CD4-positive, CD25-positive, alpha-beta regulatory T cell (primary cell): ENCODE measurements at regions not wholly inside any gene's neighbourhood (a gene's known extent, or its start where the extent isn't known, plus 50 kb on each side); places are given as distances from the start of the nearest gene placed in this dataset.

Experiments used
- ATAC-seq, 2 donors: fragments of 150-1000 bp; cut with Tn5 transposase; one replicate each; pipeline ENCODE4 v1.10.0; 2021; ENCODE audit warnings: low read depth in 2 of 2, moderate number of reproducible peaks in 2 of 2, moderate library complexity in 1 of 2
- DNase-seq, 3 donors: peaks; one replicate each; pipeline versions ENCODE4 v3.0.0 to v3.0.0-alpha.2; 2012 to 2022; ENCODE audit warnings: mixed read lengths in 1 of 3
- H3K27ac ChIP-seq: one replicate; pipeline ENCODE4 v1.7.0; 2013; ENCODE audit warnings: mild to moderate bottlenecking, low read length; ENCODE audit not compliant: insufficient read depth, poor library complexity, severe bottlenecking
- H3K27me3 ChIP-seq: one replicate; pipeline ENCODE4 v1.7.0; 2013; ENCODE audit warnings: low read length; ENCODE audit not compliant: control insufficient read depth, insufficient read depth
- H3K36me3 ChIP-seq: one replicate; pipeline ENCODE4 v1.7.0; 2013; ENCODE audit warnings: mild to moderate bottlenecking, low read length, moderate library complexity; ENCODE audit not compliant: control insufficient read depth, insufficient read depth
- H3K4me1 ChIP-seq: 2 replicates; pipeline ENCODE4 v1.7.0; 2013; ENCODE audit warnings: mild to moderate bottlenecking, low read length; ENCODE audit not compliant: insufficient read depth, control insufficient read depth, poor library complexity, severe bottlenecking
- H3K4me3 ChIP-seq: one replicate; pipeline ENCODE4 v1.7.0; 2013; ENCODE audit warnings: low read depth, mild to moderate bottlenecking, low read length, moderate library complexity
- H3K9me3 ChIP-seq, 2 experiments: 1 replicate in 1 of 2; 2 replicates in 1 of 2; pipeline ENCODE4 v1.7.0; 2013; ENCODE audit warnings: low read length in 2 of 2, mild to moderate bottlenecking in 1 of 2, moderate library complexity in 1 of 2; ENCODE audit not compliant: control insufficient read depth in 2 of 2
- H3K27ac Mint-ChIP-seq, 3 donors: one replicate each; pipeline ENCODE4 v1.8.0; 2020 to 2022; ENCODE audit warnings: mild to moderate bottlenecking in 3 of 3, mixed read lengths in 3 of 3, moderate library complexity in 2 of 3
- H3K27me3 Mint-ChIP-seq: one replicate; pipeline ENCODE4 v1.8.0; 2022; ENCODE audit warnings: mild to moderate bottlenecking, mixed read lengths
- H3K36me3 Mint-ChIP-seq: one replicate; pipeline ENCODE4 v1.8.0; 2020; ENCODE audit warnings: mixed read lengths
- H3K4me1 Mint-ChIP-seq, 4 donors: one replicate each; pipeline ENCODE4 v1.8.0; 2020 to 2022; ENCODE audit warnings: mixed read lengths in 4 of 4, mild to moderate bottlenecking in 1 of 4
- H3K4me3 Mint-ChIP-seq, 4 donors: one replicate each; pipeline ENCODE4 v1.8.0; 2020 to 2022; ENCODE audit warnings: mild to moderate bottlenecking in 4 of 4, mixed read lengths in 4 of 4, moderate library complexity in 3 of 4
- H3K9me3 Mint-ChIP-seq, 7 donors: one replicate each; pipeline ENCODE4 v1.8.0; 2020 to 2022; ENCODE audit warnings: mixed read lengths in 7 of 7, mild to moderate bottlenecking in 3 of 7, moderate library complexity in 2 of 7

DNA sequence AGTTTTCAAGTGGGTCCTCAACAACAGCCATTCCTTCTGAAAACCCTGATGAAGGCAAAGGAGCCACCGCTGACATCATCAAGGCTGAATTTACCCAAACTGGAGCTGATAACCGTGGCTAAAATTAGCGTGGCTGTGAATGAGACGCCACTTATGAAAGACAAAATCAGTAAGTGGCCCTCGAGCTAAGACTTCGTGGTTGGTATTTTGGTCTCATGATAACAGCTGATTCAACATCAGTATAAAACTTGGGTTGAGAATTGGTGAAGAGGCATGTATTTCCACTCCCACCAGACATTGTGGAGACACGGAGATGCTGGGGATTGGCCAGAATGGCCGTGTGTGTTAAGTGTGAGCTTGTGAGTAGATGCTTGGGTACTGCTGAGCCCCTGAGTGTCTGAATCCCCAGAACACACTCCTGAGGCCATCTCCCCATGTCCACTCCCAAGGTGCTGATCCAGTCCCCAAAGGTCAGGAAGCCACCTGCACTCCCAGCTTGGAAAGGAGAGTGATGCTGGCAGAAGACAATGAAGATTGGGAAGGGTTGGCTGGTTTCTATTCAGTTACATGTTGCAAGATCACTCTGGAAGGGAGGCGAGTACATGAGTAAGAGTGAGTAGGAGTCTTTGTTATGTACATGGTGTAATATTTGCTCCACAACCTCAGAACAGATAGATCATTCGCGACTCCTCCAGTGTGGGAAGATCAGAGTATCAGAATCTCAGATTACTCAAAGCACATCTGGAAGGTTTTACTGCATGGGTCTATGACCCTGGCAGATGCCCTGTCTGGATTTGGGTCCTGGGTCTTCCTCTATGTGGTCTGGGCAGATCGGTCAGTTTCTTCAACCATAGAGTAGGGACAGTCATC is 207.7 kb downstream of the HS3ST3A1 start:
- Mint-ChIP-seq H3K4me3 (no peak overlapping the region), H3K27ac (no peak overlapping the region), H3K4me1 (no peaks in the 10 kb centered on the region), H3K36me3 (no peaks in the 10 kb centered on the region), H3K9me3 (peaks cover 0 to 5% (median 0%) of the 10 kb centered on the region in 7 donors), H3K27me3 (no peaks in the 10 kb centered on the region)
- no peak for ATAC-seq
- no peaks in the 10 kb centered on the region for H3K27me3 ChIP-seq
- H3K27ac ChIP-seq: no peak overlapping the region
- H3K4me1 ChIP-seq: no peaks in the 10 kb centered on the region
- no peaks in the 10 kb centered on the region for H3K9me3 ChIP-seq
- H3K4me3 ChIP-seq: no peak overlapping the region
- DNase-seq: no peak
- no peaks in the 10 kb centered on the region for H3K36me3 ChIP-seq

DNA sequence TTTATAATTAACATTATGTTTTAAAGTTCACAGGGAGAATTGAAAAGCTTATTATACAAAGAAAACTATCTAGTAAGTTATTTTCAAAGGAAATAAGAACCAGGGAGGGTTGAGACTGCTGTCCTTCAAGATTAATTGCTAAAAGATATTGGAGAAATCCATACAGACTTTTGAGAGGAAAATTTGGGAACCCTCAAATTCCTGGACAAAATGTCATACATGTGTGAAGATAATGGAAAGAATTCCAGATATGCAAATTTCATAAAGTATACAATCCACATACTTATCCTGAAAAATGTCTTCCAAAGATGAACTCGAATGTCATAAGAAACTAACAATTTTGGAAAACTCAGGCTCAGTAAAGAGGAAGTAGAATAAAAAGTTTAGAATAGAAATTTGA is 213.8 kb downstream of the HS3ST3A1 start:
- no peak overlapping the region for H3K4me3 ChIP-seq
- H3K9me3 ChIP-seq: no peaks in the 10 kb centered on the region
- no peaks in the 10 kb centered on the region for H3K27me3 ChIP-seq
- H3K4me3 Mint-ChIP-seq: no peak overlapping the region
- H3K4me1 ChIP-seq: no peaks in the 10 kb centered on the region
- no peaks in the 10 kb centered on the region for H3K36me3 Mint-ChIP-seq
- no peaks in the 10 kb centered on the region for H3K4me1 Mint-ChIP-seq
- H3K27ac ChIP-seq: no peak overlapping the region
- no peaks in the 10 kb centered on the region for H3K36me3 ChIP-seq
- H3K27ac Mint-ChIP-seq: no peak overlapping the region
- DNase-seq (no peak), ATAC-seq (no peak)
- H3K9me3 Mint-ChIP-seq: peaks cover 0 to 5% (median 0%) of the 10 kb centered on the region in 7 donors
- no peaks in the 10 kb centered on the region for H3K27me3 Mint-ChIP-seq

DNA sequence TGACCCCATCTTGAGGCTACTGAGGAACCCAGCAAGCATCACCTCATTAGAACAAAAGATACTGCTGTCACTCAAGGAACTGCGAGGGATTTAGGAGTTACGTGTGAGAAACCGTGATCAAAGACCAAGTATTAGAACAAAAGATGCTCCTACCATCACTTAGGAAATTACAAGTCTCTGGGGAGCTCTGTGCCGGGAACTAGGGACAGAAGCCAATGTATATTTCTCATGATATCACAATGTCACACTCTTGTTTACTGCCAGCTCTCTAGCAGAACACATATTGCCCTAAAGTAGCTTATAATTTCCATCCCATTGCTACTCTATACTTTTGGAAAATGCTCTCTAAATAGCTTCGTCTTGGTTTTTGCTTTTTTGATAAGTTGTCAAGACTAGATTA is 214.5 kb downstream of the HS3ST3A1 start:
- H3K27ac Mint-ChIP-seq: no peak overlapping the region
- Histone ChIP-seq H3K9me3 (no peaks in the 10 kb centered on the region), H3K4me1 (no peaks in the 10 kb centered on the region), H3K27me3 (no peaks in the 10 kb centered on the region), H3K4me3 (no peak overlapping the region), H3K27ac (no peak overlapping the region), H3K36me3 (no peaks in the 10 kb centered on the region)
- DNase-seq: no peak
- no peaks in the 10 kb centered on the region for H3K27me3 Mint-ChIP-seq
- no peak for ATAC-seq
- H3K4me3 Mint-ChIP-seq: no peak overlapping the region
- H3K4me1 Mint-ChIP-seq: no peaks in the 10 kb centered on the region
- peaks cover 0 to 5% (median 0%) of the 10 kb centered on the region in 7 donors for H3K9me3 Mint-ChIP-seq
- no peaks in the 10 kb centered on the region for H3K36me3 Mint-ChIP-seq

DNA sequence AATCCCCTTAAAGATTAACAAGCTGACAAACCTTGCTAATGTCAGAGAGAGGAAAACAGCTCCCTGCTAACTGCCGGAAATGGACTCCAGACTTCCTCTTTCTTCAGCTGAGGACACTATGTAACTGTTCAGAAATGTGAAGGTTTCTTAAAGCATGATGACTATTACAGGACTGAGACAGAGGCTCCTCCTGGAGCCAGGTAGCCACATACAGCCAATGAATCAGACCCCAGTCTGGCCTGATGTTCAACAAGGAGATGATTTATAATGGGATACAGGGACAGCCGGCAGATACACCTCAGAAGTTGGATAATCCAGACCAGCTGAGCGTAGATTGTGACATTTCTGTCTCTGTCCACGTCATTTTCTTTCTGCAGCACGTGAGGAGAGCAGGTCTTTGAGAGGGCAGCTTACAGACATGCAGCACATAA is 216.2 kb downstream of the HS3ST3A1 start:
- no peaks in the 10 kb centered on the region for H3K4me1 Mint-ChIP-seq
- Histone ChIP-seq H3K27ac (no peak overlapping the region), H3K36me3 (no peaks in the 10 kb centered on the region), H3K9me3 (no peaks in the 10 kb centered on the region), H3K27me3 (no peaks in the 10 kb centered on the region), H3K4me3 (no peak overlapping the region), H3K4me1 (no peaks in the 10 kb centered on the region)
- H3K36me3 Mint-ChIP-seq: no peaks in the 10 kb centered on the region
- no peak overlapping the region for H3K4me3 Mint-ChIP-seq
- no peak for ATAC-seq
- no peak overlapping the region for H3K27ac Mint-ChIP-seq
- H3K9me3 Mint-ChIP-seq: peaks cover 0 to 3% (median 0%) of the 10 kb centered on the region in 7 donors
- no peaks in the 10 kb centered on the region for H3K27me3 Mint-ChIP-seq
- no peak for DNase-seq

DNA sequence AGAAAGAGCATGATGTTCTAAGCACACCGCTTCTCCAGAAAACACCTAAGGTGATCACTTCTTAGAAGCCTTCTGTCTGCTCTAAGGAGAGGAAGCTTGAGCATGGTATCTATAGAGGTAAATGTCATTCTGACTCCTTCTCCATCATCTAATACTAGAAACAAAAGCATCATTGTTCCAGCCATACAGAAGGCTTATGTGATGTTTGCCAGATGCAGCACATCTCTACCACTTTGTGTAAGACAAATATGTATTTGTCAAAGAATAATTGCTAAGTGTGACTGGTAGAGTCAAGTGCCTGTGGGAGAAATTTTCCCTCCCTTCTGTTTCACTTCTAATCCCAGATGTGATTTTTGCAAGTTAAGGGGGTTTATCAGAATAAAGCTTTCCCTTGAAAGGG is 217.1 kb downstream of the HS3ST3A1 start:
- H3K27ac Mint-ChIP-seq: no peak overlapping the region
- H3K27me3 Mint-ChIP-seq: no peaks in the 10 kb centered on the region
- ATAC-seq: no peak
- no peaks in the 10 kb centered on the region for H3K36me3 ChIP-seq
- peaks cover 0 to 2% (median 0%) of the 10 kb centered on the region in 4 donors for H3K4me1 Mint-ChIP-seq
- no peaks in the 10 kb centered on the region for H3K9me3 ChIP-seq
- no peak overlapping the region for H3K4me3 Mint-ChIP-seq
- no peak overlapping the region for H3K27ac ChIP-seq
- H3K36me3 Mint-ChIP-seq: no peaks in the 10 kb centered on the region
- DNase-seq: no peak
- H3K9me3 Mint-ChIP-seq: peaks cover 0 to 2% (median 0%) of the 10 kb centered on the region in 7 donors
- no peaks in the 10 kb centered on the region for H3K27me3 ChIP-seq
- no peak overlapping the region for H3K4me3 ChIP-seq
- H3K4me1 ChIP-seq: no peaks in the 10 kb centered on the region

DNA sequence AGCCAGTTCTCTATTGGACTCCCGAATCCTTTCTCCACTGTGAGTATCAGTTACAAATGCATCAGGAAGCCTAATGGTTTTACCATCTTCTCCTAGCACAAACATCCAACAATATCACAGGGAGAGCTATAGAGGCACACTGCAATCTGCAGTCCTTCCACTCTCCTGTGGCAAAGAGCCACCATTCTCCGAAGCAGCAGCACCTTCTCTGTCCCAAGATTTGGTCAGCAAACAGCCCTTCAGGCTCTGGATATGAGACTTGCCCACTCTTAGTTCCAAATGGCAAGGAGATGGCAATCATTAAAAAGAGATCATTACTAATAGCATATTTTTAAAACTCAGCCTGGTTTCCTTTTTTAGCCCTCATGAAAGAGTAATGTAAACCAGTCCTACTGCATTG is 223.4 kb downstream of the HS3ST3A1 start:
- Histone ChIP-seq H3K27me3 (no peaks in the 10 kb centered on the region), H3K27ac (no peak overlapping the region), H3K36me3 (no peaks in the 10 kb centered on the region), H3K4me3 (no peak overlapping the region), H3K9me3 (no peaks in the 10 kb centered on the region), H3K4me1 (no peaks in the 10 kb centered on the region)
- DNase-seq (no peak), ATAC-seq (no peak)
- H3K4me1 Mint-ChIP-seq: peaks cover 0 to 2% (median 0%) of the 10 kb centered on the region in 4 donors
- H3K27ac Mint-ChIP-seq: no peak overlapping the region
- no peak overlapping the region for H3K4me3 Mint-ChIP-seq
- H3K9me3 Mint-ChIP-seq: no peaks in the 10 kb centered on the region
- no peaks in the 10 kb centered on the region for H3K36me3 Mint-ChIP-seq
- peaks cover 12% of the 10 kb centered on the region for H3K27me3 Mint-ChIP-seq

DNA sequence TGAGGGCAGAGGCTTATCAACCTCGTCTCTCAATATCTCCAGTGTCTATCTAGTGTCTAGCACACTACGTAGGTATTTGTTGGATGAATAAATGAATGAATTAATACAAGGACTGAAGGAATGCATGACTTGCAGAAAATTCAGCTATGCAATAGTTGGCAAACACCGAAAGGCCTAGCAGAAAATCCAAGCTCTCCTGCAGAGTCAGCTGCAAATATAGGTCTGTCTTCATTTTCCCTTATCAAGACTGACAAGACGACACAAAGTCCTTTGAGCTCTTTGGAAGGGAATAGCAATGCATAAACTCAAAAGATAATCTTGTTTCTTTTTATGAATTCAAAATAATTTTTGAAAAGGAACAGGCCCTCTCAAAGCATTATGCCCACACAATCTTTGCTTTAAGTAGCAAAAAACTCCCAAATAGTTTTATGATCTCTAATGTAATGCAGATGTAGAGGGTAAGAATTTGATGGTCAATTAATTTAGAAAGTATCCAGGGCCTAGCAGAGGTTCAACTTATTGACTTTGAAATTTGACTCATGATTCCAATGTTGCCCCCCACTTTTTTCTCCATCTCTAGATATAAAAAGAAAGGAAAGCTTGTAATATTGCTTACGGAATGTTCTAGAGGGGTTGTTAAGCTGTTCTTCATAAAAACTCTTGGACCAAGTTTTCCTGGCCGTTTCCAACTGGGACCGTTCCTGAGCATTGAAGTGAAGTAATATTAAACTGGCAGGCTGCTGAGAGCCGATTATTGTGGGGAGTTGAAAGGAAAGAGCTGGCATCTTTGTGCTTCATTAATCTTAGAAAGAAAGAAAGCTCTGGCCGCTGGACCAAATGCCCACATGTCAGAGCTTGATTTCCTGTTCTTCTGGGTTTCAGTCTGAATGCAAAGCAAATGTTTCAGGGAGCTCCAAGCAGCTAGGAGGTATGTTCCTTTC is 227.3 kb downstream of the HS3ST3A1 start:
- no peaks in the 10 kb centered on the region for H3K36me3 Mint-ChIP-seq
- H3K4me1 Mint-ChIP-seq: no peaks in the 10 kb centered on the region
- DNase-seq: no peak
- H3K27me3 ChIP-seq: no peaks in the 10 kb centered on the region
- H3K27ac Mint-ChIP-seq: no peak overlapping the region
- no peak overlapping the region for H3K4me3 ChIP-seq
- peaks cover 12% of the 10 kb centered on the region for H3K27me3 Mint-ChIP-seq
- no peak for ATAC-seq
- no peak overlapping the region for H3K4me3 Mint-ChIP-seq
- no peaks in the 10 kb centered on the region for H3K36me3 ChIP-seq
- no peak overlapping the region for H3K27ac ChIP-seq
- no peaks in the 10 kb centered on the region for H3K9me3 Mint-ChIP-seq
- H3K4me1 ChIP-seq: no peaks in the 10 kb centered on the region
- H3K9me3 ChIP-seq: no peaks in the 10 kb centered on the region
